GM12878 (cell line): ENCODE measurements at regions not wholly inside any gene's neighbourhood (a gene's known extent, or its start where the extent isn't known, plus 50 kb on each side); places are given as distances from the start of the nearest gene placed in this dataset.

Experiments used
- ATAC-seq: fragments of 200-7000 bp; cut with Tn5 transposase; 3 replicates; pipeline ENCODE4 v1.9.1; 2020; ENCODE audit warnings: mild to moderate bottlenecking, moderate library complexity
- BruUV-seq: library from RNA; stranded (reverse); fragments of 400-500 nt; replicated peaks from 2 replicates; lab custom pipeline; 2021; lab: Mats Ljungman, UMichigan
- CTCF ChIA-PET: fragments of 300-600 bp; sonication (Branson Sonifier 250); formaldehyde crosslinking; extraction: SDS; loops from one replicate; lab custom pipeline; 2021; ENCODE audit warnings: inconsistent platforms; lab: Yijun Ruan, JAX
- POLR2A ChIA-PET: fragments of 350-600 bp; formaldehyde crosslinking; extraction: SDS; loops from one replicate; lab custom pipeline; 2021; ENCODE audit warnings: inconsistent platforms; lab: Charles Lee
- RAD21 ChIA-PET: fragments of 300-600 bp; sonication (Branson Sonifier 250); formaldehyde crosslinking; loops from one replicate; lab custom pipeline; 2023; ENCODE audit warnings: antibody characterized with exemption; ENCODE audit not compliant: unreplicated experiment; lab: Charles Lee
- SMC1A ChIA-PET: fragments of 300-600 bp; sonication (Branson Sonifier 250); formaldehyde crosslinking; loops from one replicate; lab custom pipeline; 2023; ENCODE audit not compliant: unreplicated experiment, uncharacterized antibody; lab: Charles Lee
- DNase-seq: peaks from one replicate; pipeline ENCODE4 v3.0.0-alpha.2; 2011; ENCODE audit warnings: low read depth, low spot score
- FAIRE-seq: peaks from 3 replicates; lab custom pipeline; 2011; peaks lifted over from hg19 to GRCh38; lab: Jason Lieb, UNC
- H2AFZ ChIP-seq: 2 replicates; pipeline ENCODE4 v1.6.0; 2011; ENCODE audit warnings: low read depth, low read length, control low read depth; ENCODE audit not compliant: control insufficient read depth
- H3K27ac ChIP-seq: 2 replicates; pipeline ENCODE4 v1.5.1; 2011; ENCODE audit warnings: control low read depth; ENCODE audit not compliant: control insufficient read depth, insufficient read depth
- H3K27me3 ChIP-seq, 2 experiments: replicated peaks in 1 of 2; 2 replicates each; pipeline versions ENCODE4 v1.6.0 to v1.6.1; 2011; ENCODE audit warnings: low read length in 1 of 2; ENCODE audit not compliant: control insufficient read depth in 2 of 2, insufficient read depth in 2 of 2
- H3K36me3 ChIP-seq, 2 experiments: 2 replicates each; pipeline ENCODE4 v1.5.1; 2011; ENCODE audit warnings: low read length in 1 of 2; ENCODE audit not compliant: control insufficient read depth in 2 of 2, insufficient read depth in 2 of 2
- H3K4me1 ChIP-seq: 2 replicates; pipeline ENCODE4 v1.6.1; 2011; ENCODE audit warnings: mild to moderate bottlenecking, low read length, moderate library complexity, mixed read lengths; ENCODE audit not compliant: control insufficient read depth, insufficient read depth
- H3K4me2 ChIP-seq: 2 replicates; pipeline ENCODE4 v1.6.0; 2011; ENCODE audit warnings: control low read depth; ENCODE audit not compliant: control insufficient read depth, insufficient read depth
- H3K4me3 ChIP-seq: fragments of 200-600 bp; sonication (generic); 2 replicates; pipeline ENCODE4 v1.5.1; 2016
- H3K79me2 ChIP-seq: 2 replicates; pipeline ENCODE4 v1.6.0; 2011; ENCODE audit warnings: low read length; ENCODE audit not compliant: control insufficient read depth, insufficient read depth
- H3K9ac ChIP-seq: 2 replicates; pipeline ENCODE4 v1.8.0; 2011; ENCODE audit warnings: low read length, control low read depth, mixed read lengths; ENCODE audit not compliant: control insufficient read depth, insufficient read depth
- H3K9me3 ChIP-seq: replicated peaks from 3 replicates; pipeline ENCODE4 v1.5.1; 2011; ENCODE audit warnings: mild to moderate bottlenecking, low read length; ENCODE audit not compliant: control insufficient read depth, insufficient read depth
- H4K20me1 ChIP-seq: 2 replicates; pipeline ENCODE4 v1.6.0; 2011; ENCODE audit not compliant: control insufficient read depth, insufficient read depth
- MTA2 ChIP-seq: fragments of 450-650 bp; IDR thresholded peaks from 2 replicates; pipeline ENCODE4 v1.6.1; 2016; ENCODE audit warnings: low read depth, mild to moderate bottlenecking, moderate library complexity
- NBN ChIP-seq: fragments of 450-650 bp; IDR thresholded peaks from 2 replicates; pipeline ENCODE4 v1.6.1; 2016
- NFYA ChIP-seq: IDR thresholded peaks from 2 replicates; pipeline ENCODE4 v1.6.1; 2011; ENCODE audit warnings: low read depth, mild to moderate bottlenecking, low read length, improper control_type of control experiment, borderline replicate concordance
- PAX5 ChIP-seq: IDR thresholded peaks from 2 replicates; pipeline ENCODE4 v1.6.1; 2011; ENCODE audit warnings: low read depth, low read length, borderline replicate concordance
- RAD21 ChIP-seq: IDR thresholded peaks from 2 replicates; pipeline ENCODE4 v1.6.1; 2011; ENCODE audit warnings: mild to moderate bottlenecking, low read depth, low read length, moderate library complexity; ENCODE audit not compliant: insufficient read depth
- SIN3A ChIP-seq: IDR thresholded peaks from 2 replicates; pipeline ENCODE4 v1.6.1; 2012; ENCODE audit warnings: low read depth, low read length, improper control_type of control experiment
- SMC3 ChIP-seq: IDR thresholded peaks from 2 replicates; pipeline ENCODE4 v1.6.1; 2011; ENCODE audit warnings: low read length, improper control_type of control experiment, borderline replicate concordance
- TARDBP ChIP-seq: IDR thresholded peaks from 2 replicates; pipeline ENCODE4 v1.6.1; 2016; ENCODE audit warnings: borderline replicate concordance
- TCF12 ChIP-seq: IDR thresholded peaks from 2 replicates; pipeline ENCODE4 v1.6.1; 2011; ENCODE audit warnings: low read depth, mild to moderate bottlenecking, low read length
- WGBS: methylation state at CpG from one replicate; pipeline ENCODE4 v1.1.6; 2016; ENCODE audit warnings: low lambda C conversion rate; ENCODE audit not compliant: insufficient replicate concordance, insufficient coverage; ENCODE audit errors: missing lambda C conversion rate; 5-methylcytosine and 5-hydroxymethylcytosine counted together
- in situ Hi-C: fragments of 300-500 bp; cut with MboI; formaldehyde crosslinking; loops from 9 replicates; pipeline ENCODE4 v1.14.3; 2018; ENCODE audit warnings: mixed read lengths
- intact Hi-C: fragments of 100-400 bp; cut with micrococcal nuclease; formaldehyde crosslinking; loops from one replicate; pipeline ENCODE4 v1.14.2; 2022; ENCODE audit not compliant: unreplicated experiment
- TF ChIP-seq, protein P1 (sequence below), 3 experiments: IDR thresholded peaks in 2 of 3; conservative IDR thresholded peaks in 1 of 3; 2 replicates each; pipeline ENCODE4 v1.5.1; 2011; ENCODE audit warnings: low read depth in 3 of 3, low read length in 3 of 3, mild to moderate bottlenecking in 3 of 3, control low read depth in 2 of 3, moderate library complexity in 2 of 3, inconsistent platforms in 1 of 3, mixed read lengths in 1 of 3; ENCODE audit not compliant: control insufficient read depth in 2 of 3, insufficient read depth in 1 of 3; ENCODE audit errors: extremely low read depth in 1 of 3
- TF ChIP-seq, protein P2 (sequence below): IDR thresholded peaks from 2 replicates; pipeline ENCODE4 v1.6.1; 2011; ENCODE audit warnings: mild to moderate bottlenecking, low read depth, low read length, moderate library complexity; ENCODE audit not compliant: insufficient replicate concordance
- TF ChIP-seq, protein P3 (sequence below): fragments of 450-650 bp; IDR thresholded peaks from 2 replicates; pipeline ENCODE4 v1.6.1; 2017; ENCODE audit warnings: antibody characterized with exemption, mild to moderate bottlenecking, moderate library complexity

DNA sequence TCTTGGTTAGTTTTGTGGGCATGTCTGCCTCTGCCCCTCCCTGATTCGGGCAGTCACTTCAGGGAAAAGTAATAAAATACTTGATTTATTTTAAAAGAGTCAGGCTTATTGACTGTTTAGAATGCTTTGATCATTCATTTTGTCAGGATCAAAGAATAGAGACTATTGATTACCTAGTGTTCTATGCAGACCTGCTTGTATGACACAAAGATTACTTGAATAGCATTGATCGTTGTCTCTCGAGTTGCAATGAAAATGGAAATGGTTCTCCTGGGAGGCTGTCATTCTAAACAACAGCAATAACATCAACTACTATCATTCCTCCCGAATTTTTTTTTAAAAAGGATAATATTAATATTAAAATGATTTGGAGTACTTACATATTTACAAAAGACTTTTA lies 133.2 kb upstream of the DMAC1 start (continued):
- TF ChIP-seq, protein P1, sequence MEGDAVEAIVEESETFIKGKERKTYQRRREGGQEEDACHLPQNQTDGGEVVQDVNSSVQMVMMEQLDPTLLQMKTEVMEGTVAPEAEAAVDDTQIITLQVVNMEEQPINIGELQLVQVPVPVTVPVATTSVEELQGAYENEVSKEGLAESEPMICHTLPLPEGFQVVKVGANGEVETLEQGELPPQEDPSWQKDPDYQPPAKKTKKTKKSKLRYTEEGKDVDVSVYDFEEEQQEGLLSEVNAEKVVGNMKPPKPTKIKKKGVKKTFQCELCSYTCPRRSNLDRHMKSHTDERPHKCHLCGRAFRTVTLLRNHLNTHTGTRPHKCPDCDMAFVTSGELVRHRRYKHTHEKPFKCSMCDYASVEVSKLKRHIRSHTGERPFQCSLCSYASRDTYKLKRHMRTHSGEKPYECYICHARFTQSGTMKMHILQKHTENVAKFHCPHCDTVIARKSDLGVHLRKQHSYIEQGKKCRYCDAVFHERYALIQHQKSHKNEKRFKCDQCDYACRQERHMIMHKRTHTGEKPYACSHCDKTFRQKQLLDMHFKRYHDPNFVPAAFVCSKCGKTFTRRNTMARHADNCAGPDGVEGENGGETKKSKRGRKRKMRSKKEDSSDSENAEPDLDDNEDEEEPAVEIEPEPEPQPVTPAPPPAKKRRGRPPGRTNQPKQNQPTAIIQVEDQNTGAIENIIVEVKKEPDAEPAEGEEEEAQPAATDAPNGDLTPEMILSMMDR (IDR thresholded peaks at IDR 0.05 in 2 of 3, conservative IDR thresholded peaks at IDR 0.05 in 1 of 3; ENCODE audit: control insufficient read depth in 2 of 3, extremely low read depth in 1 of 3, insufficient read depth in 1 of 3, low read depth in 3 of 3, low read length in 3 of 3) = no peak
- TF ChIP-seq, protein P2, sequence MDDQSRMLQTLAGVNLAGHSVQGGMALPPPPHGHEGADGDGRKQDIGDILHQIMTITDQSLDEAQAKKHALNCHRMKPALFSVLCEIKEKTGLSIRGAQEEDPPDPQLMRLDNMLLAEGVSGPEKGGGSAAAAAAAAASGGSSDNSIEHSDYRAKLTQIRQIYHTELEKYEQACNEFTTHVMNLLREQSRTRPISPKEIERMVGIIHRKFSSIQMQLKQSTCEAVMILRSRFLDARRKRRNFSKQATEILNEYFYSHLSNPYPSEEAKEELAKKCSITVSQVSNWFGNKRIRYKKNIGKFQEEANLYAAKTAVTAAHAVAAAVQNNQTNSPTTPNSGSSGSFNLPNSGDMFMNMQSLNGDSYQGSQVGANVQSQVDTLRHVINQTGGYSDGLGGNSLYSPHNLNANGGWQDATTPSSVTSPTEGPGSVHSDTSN = no peak
- TF ChIP-seq TARDBP = no peak
- no peak for TF ChIP-seq RAD21

DNA sequence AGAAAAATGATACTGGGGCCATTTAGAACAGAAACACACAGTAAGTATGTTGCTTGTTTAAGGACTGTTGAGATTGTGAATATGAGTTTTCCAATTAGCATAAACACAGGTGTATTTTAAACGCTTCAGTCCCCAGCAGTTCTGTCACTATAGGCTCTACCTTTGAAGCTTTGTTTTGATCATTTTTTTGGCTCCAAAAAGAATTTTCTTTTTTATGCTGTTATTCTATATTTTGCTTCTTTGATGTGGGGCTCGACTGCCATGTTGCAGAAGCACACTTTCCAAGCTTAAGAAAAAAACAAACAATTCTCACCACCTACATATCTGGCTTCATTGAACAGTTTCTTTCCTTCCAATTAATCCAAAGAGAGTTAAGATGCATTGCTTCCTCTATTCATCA lies 131.0 kb upstream of the DMAC1 start:
- Histone ChIP-seq H3K4me3 (no peak overlapping the region), H3K9ac (no peak overlapping the region), H2AFZ (no peak overlapping the region), H3K27ac (no peak overlapping the region), H3K79me2 (no peaks in the 10 kb centered on the region), H4K20me1 (no peaks in the 10 kb centered on the region), H3K9me3 (no peaks in the 10 kb centered on the region), H3K36me3 (no peaks in the 10 kb centered on the region), H3K27me3 (no peaks in the 10 kb centered on the region), H3K4me2 (no peak overlapping the region), H3K4me1 (no peaks in the 10 kb centered on the region)
- no peak for ATAC-seq
- DNase-seq = no peak
- ChIA-PET POLR2A (no interaction called here), SMC1A (interaction anchor here (1.1 kb wide), 1 partner anchor 64 kb away, joined by 3 read pairs; no protein-coding TSS in a partner anchor), CTCF (interaction anchor here (1.1 kb wide), 1 partner anchor 12 kb away, joined by 3 read pairs; no protein-coding TSS in a partner anchor), RAD21 (no interaction called here)
- 43% methylated on average over 2 of the region's 2 CpGs for WGBS
- FAIRE-seq = no peak
- BruUV-seq = no TSS peak
- in situ Hi-C loops (no loop called here), intact Hi-C loops (no loop called here)
- no peak for TF ChIP-seq PAX5
- no peak for TF ChIP-seq NFYA
- TF ChIP-seq NBN = no peak
- no peak for TF ChIP-seq SIN3A
- TF ChIP-seq SMC3 = no peak
- TF ChIP-seq MTA2 = no peak
- TF ChIP-seq TCF12 = no peak
- TF ChIP-seq, protein P3, sequence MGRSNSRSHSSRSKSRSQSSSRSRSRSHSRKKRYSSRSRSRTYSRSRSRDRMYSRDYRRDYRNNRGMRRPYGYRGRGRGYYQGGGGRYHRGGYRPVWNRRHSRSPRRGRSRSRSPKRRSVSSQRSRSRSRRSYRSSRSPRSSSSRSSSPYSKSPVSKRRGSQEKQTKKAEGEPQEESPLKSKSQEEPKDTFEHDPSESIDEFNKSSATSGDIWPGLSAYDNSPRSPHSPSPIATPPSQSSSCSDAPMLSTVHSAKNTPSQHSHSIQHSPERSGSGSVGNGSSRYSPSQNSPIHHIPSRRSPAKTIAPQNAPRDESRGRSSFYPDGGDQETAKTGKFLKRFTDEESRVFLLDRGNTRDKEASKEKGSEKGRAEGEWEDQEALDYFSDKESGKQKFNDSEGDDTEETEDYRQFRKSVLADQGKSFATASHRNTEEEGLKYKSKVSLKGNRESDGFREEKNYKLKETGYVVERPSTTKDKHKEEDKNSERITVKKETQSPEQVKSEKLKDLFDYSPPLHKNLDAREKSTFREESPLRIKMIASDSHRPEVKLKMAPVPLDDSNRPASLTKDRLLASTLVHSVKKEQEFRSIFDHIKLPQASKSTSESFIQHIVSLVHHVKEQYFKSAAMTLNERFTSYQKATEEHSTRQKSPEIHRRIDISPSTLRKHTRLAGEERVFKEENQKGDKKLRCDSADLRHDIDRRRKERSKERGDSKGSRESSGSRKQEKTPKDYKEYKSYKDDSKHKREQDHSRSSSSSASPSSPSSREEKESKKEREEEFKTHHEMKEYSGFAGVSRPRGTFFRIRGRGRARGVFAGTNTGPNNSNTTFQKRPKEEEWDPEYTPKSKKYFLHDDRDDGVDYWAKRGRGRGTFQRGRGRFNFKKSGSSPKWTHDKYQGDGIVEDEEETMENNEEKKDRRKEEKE = no peak
- TF ChIP-seq, protein P2 = no peak
